ENCODE measurements at regions not wholly inside any gene's neighbourhood (a gene's known extent, or its start where the extent isn't known, plus 50 kb on each side); places are given as distances from the start of the nearest gene placed in this dataset.

GRCh38 chr3:175913286-175913685 lies 1054.2 kb downstream of the NAALADL2 start:
- no peak for DNase-seq

GRCh38 chr3:175911937-175912336 lies 1052.8 kb downstream of the NAALADL2 start:
- DNase-seq = no peak

- DNase-seq = no peak
Measured at GRCh38 chr3:175902226-175902625, 1043.1 kb downstream of the NAALADL2 start.

- DNase-seq = no peak
Measured at GRCh38 chr3:175898194-175898593, 1039.1 kb downstream of the NAALADL2 start.

- no peak for DNase-seq
Measured at GRCh38 chr3:175896655-175897054, 1037.5 kb downstream of the NAALADL2 start.

GRCh38 chr3:175895731-175896130 lies 1036.6 kb downstream of the NAALADL2 start:
- DNase-seq = no peak

GRCh38 chr3:175893566-175893965 lies 1034.4 kb downstream of the NAALADL2 start:
- DNase-seq = no peak

- DNase-seq = no peak
Measured at GRCh38 chr3:175890066-175890465, 1030.9 kb downstream of the NAALADL2 start.

- DNase-seq = no peak
Measured at GRCh38 chr3:175885231-175885766, 1026.2 kb downstream of the NAALADL2 start.

- no peak for DNase-seq
Measured at GRCh38 chr3:175879417-175879816, 1020.3 kb downstream of the NAALADL2 start.

GRCh38 chr3:175869404-175869803 lies 1010.3 kb downstream of the NAALADL2 start:
- no peak for DNase-seq

GRCh38 chr3:175868626-175869025 lies 1009.5 kb downstream of the NAALADL2 start:
- DNase-seq = no peak

- DNase-seq = no peak
Measured at GRCh38 chr3:175865724-175866123, 1006.6 kb downstream of the NAALADL2 start.

- DNase-seq = no peak
Measured at GRCh38 chr3:175861916-175862315, 1002.8 kb downstream of the NAALADL2 start.

Data from NCI-H446 treated with DMSO at 0.1 percent for 48 hours (cell line).